ENCODE measurements at regions not wholly inside any gene's neighbourhood (a gene's known extent, or its start where the extent isn't known, plus 50 kb on each side); places are given as distances from the start of the nearest gene placed in this dataset.
"Not testable (repeated sequence)": the region's sequence is repeated elsewhere in the genome, so short reads cannot be mapped to it uniquely, and the experiment has no call there.

- in situ Hi-C loops (cut with HindIII; ENCODE audit: low sequenced_read_pairs): no loop called here
- no peak for DNase-seq (ENCODE audit: low spot score)
Observed at GRCh38 chr6:106787327-106788196, 158.2 kb downstream of the QRSL1 start.

DNA sequence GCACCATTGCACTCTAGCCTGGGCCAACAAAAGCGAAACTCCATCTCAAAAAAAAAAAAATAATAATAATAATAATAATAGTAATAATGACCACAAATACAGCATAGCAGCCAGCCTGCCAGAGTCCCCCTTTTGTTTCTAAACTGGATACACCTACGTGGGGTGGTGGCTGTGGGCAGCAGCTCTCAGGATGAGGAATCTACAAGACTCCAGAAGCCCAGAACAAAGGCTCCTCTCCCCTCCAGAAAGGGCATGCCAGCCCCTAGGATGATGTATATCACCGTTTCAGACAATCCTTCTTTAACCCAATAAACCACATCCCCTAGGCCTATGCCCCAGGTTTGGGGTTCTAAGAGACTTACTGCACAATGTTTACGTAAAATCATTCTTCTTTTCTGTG, 155.9 kb downstream of the QRSL1 start:
- in situ Hi-C loops (cut with HindIII; ENCODE audit: low sequenced_read_pairs): no loop called here
- DNase-seq (ENCODE audit: low spot score): no peak

DNA sequence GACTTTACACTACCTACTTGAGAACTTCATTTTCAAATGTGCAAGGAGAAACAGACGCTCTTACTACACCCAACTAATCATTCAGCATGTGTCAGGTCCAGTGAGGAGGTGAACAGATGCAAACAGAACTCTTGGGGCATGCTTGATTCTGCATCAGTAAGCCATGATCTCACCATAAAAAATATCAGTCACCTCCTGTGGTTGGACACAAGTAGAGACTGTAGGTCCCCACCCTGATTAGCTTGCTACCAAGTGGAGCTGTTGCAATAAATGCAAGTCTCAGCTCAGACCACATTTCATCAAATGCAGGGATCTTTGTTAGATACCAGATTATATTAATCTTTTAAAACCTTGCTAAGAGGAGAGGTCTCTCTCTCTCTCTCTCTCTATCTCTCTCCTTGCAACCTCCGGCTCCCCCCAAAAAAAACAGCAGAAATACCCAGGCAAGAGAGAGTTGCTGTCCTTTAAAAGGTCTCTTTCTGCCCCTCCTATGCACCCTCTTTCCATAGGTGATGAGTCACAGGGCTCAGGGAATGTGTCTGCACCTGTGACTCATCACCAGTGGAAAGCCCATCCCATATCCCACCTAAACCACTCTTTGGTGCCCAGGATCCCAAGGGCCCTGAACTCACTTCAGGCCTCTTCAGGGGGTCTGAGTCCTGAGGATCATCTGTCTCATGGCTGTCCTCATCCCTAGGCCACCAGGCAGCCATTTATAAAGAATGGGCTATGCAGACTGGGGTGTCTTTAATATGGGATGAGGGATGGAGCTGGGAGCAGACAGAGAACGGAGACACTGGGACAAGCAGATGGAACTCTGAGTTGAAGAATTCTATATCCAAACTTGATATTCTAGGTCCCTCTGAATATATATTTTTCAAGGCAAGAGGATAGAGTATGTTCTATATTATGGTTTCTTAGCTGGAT, 154.5 kb downstream of the QRSL1 start:
- in situ Hi-C loops (cut with HindIII; ENCODE audit: low sequenced_read_pairs): no loop called here
- no peak for DNase-seq (ENCODE audit: low spot score)

- DNase-seq (ENCODE audit: low spot score): no peak
- in situ Hi-C loops (cut with HindIII; ENCODE audit: low sequenced_read_pairs): no loop called here
Observed at GRCh38 chr6:106782536-106783285, 153.3 kb downstream of the QRSL1 start.

GRCh38 chr6:106779552-106779951, 150.2 kb downstream of the QRSL1 start:
- DNase-seq (ENCODE audit: low spot score); in situ Hi-C loops (cut with HindIII; ENCODE audit: low sequenced_read_pairs): not testable (repeated sequence)

DNA sequence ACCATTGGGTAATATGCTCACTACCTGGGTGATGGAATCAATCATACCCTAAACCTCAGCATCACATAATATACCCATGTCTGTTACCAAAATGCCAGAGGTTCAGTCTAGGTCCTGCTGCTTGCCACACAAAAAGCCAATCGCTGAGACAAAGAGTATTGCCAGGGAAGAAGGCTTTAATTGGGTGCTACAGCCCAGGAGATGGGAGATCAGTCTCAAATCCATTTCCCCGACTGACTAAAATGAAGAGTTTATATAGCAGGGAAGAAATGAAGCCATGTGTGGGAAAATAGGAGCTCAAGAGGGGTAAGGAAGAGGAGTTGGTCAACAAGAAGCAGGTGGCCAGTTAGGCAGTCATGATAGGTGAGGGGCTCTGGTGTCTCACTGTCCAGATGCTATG, 149.6 kb downstream of the QRSL1 start:
- no peak for DNase-seq (ENCODE audit: low spot score)
- in situ Hi-C loops (cut with HindIII; ENCODE audit: low sequenced_read_pairs): no loop called here

GRCh38 chr6:106773996-106774629, 144.7 kb downstream of the QRSL1 start:
- in situ Hi-C loops (cut with HindIII; ENCODE audit: low sequenced_read_pairs): no loop called here
- DNase-seq (ENCODE audit: low spot score): no peak

DNA sequence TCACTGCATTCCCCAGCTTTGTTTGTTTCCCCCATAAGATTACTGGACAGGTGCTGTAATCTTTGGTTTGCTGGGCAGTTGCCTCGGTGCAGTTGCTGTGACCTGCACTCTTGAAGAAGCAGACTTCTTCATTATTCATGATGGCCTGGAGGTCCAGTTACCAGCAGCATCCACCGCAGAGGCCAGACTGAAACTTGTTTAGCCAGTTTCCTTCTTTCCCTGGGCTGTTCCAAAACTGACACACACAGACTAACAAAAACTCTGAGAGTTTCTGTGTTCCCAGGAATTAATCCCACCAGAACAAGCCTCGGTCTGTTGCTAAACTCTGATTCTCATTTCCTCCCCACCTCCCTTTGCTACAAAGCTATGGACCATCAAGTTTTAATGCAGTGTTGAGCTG, 144.1 kb downstream of the QRSL1 start:
- DNase-seq (ENCODE audit: low spot score): no peak
- in situ Hi-C loops (cut with HindIII; ENCODE audit: low sequenced_read_pairs): no loop called here

DNA sequence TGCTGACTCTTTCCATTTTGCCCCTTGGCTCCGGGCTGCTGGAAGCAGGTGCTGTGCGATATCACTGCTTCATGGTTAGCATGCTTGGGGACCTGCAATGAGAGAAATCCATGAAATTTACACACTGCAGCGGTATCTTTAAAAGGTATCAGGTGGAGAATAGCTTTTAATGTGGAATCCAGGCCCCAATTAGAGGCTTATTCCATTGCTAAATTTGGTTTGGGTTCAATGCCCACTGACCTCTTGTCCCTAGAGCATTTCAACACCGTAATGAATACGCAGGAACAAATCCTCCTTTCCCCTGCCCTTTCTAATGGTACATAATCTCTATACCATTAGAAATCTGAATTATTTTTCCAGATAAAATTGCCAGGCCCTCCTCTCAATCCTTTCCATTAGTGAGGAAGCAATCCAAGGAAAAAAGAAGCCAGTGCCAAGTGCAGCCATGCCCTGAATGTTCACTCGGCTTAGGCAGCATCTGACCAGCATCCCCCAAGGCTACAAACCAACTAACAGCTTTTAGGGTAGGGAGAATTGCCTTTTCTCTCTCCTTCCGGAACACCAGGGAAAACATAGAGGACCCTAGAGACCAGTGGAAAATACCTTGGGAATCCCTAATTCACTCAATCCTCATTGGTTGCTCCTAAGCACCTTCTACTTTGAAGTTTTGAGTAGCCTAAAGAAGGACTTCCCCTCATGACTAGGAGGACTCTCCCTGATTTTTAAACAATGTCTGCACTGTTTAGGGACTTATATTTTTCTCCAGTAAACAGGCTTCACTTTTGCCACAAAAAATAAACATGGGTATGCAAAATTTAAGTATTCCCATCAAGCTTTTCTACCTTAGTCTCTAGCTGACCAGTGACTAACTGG, 143.1 kb downstream of the QRSL1 start:
- DNase-seq (ENCODE audit: low spot score): no peak
- in situ Hi-C loops (cut with HindIII; ENCODE audit: low sequenced_read_pairs): no loop called here

GRCh38 chr6:106771822-106772221, 142.4 kb downstream of the QRSL1 start:
- no peak for DNase-seq (ENCODE audit: low spot score)
- in situ Hi-C loops (cut with HindIII; ENCODE audit: low sequenced_read_pairs): no loop called here

- in situ Hi-C loops (cut with HindIII; ENCODE audit: low sequenced_read_pairs): no loop called here
- no peak for DNase-seq (ENCODE audit: low spot score)
Observed at GRCh38 chr6:106770663-106771062, 141.3 kb downstream of the QRSL1 start.

DNA sequence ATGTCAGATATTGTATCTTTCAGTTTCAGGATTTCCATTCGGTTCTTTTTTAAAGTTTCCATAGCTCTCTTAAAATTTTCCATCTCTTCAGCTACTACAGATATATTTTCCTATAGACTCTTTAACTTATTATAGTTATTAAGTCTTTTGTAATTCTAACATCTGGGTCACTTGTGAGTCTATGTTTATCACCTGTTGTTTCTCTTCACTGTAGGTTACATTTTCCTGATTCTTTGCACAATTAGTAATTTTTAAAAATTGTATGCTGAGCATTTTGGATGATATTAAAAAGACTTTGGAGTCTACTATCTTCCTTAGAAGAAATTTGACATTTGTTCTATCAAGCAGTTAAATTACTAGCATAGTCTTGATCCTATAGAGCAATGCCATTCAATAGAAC, 140.7 kb downstream of the QRSL1 start:
- in situ Hi-C loops (cut with HindIII; ENCODE audit: low sequenced_read_pairs): no loop called here
- DNase-seq (ENCODE audit: low spot score): no peak

- in situ Hi-C loops (cut with HindIII; ENCODE audit: low sequenced_read_pairs): no loop called here
- no peak for DNase-seq (ENCODE audit: low spot score)
Observed at GRCh38 chr6:106767271-106767670, 137.9 kb downstream of the QRSL1 start.

- in situ Hi-C loops (cut with HindIII; ENCODE audit: low sequenced_read_pairs): no loop called here
- no peak for DNase-seq (ENCODE audit: low spot score)
Observed at GRCh38 chr6:106766201-106766600, 136.8 kb downstream of the QRSL1 start.

- in situ Hi-C loops (cut with HindIII; ENCODE audit: low sequenced_read_pairs): no loop called here
- no peak for DNase-seq (ENCODE audit: low spot score)
Observed at GRCh38 chr6:106765496-106765895, 136.1 kb downstream of the QRSL1 start.

DNA sequence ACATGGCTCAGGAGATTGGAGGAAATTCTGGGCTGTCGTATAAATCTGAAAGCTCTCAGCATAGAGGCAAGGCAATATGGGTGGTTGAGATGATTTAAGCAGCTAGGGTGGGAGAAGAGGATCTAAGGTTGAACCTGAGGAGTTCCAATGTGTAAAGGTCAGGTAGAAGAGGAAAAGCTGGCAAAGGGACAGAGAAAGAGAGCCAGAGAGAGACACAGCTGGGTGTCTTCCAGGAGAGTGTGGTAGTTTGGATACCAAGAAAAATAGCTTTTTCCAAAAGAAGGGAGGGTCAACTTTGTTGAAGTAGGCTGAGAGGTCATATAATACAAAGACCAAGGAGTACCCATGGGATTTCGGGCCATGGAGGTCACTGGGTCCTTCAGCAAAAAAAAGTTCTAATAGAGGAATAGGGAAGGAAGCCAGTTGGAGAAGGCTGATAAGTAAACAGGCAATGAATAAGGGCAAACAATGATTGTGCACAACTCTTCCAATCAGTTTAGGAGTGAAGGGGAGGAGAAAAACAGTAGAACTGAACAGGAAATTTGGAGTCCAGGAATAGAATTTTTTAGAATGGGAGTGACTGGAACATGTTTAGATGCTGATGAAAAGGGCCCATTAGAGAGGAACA, 135.1 kb downstream of the QRSL1 start:
- in situ Hi-C loops (cut with HindIII; ENCODE audit: low sequenced_read_pairs): no loop called here
- DNase-seq (ENCODE audit: low spot score): no peak

GRCh38 chr6:106763361-106763760, 134.0 kb downstream of the QRSL1 start:
- no peak for DNase-seq (ENCODE audit: low spot score)
- in situ Hi-C loops (cut with HindIII; ENCODE audit: low sequenced_read_pairs): no loop called here

GRCh38 chr6:106761160-106761559, 131.8 kb downstream of the QRSL1 start:
- no peak for DNase-seq (ENCODE audit: low spot score)
- in situ Hi-C loops (cut with HindIII; ENCODE audit: low sequenced_read_pairs): no loop called here
